IMR-90 (cell line): ENCODE measurements at regions not wholly inside any gene's neighbourhood (a gene's known extent, or its start where the extent isn't known, plus 50 kb on each side); places are given as distances from the start of the nearest gene placed in this dataset.
A peak's percentile ranks its signal among the peaks of the same experiment; 100 is the strongest.

Experiments
- ATAC-seq: fragments of 200-7000 bp; cut with Tn5 transposase; 2 replicates; pipeline ENCODE4 v1.9.1; 2020; ENCODE audit warnings: low read depth, mild to moderate bottlenecking, moderate library complexity
- BruUV-seq: library from RNA; stranded (reverse); fragments of 400-500 nt; replicated peaks from 2 replicates; lab custom pipeline; 2021; lab: Mats Ljungman, UMichigan
- CTCF ChIA-PET: fragments of 300-600 bp; formaldehyde crosslinking; extraction: SDS; loops from one replicate; lab custom pipeline; 2021; ENCODE audit warnings: antibody characterized with exemption; lab: Yijun Ruan, JAX
- POLR2A ChIA-PET: fragments of 300-600 bp; sonication (Branson Sonifier 250); formaldehyde crosslinking; loops from one replicate; lab custom pipeline; 2022; ENCODE audit warnings: antibody characterized with exemption; ENCODE audit not compliant: unreplicated experiment; lab: Charles Lee
- DNase-seq: peaks from one replicate; pipeline ENCODE4 v3.0.0; 2013
- H2AFZ ChIP-seq: replicated peaks from 2 replicates; pipeline ENCODE3; 2013; ENCODE audit warnings: low read length, mild to moderate bottlenecking; ENCODE audit not compliant: poor library complexity
- H2AK5ac ChIP-seq: 2 replicates; pipeline ENCODE4 v1.6.1; 2013; ENCODE audit warnings: low read depth, low read length, inconsistent platforms
- H2AK9ac ChIP-seq: replicated peaks from 2 replicates; pipeline ENCODE3; 2013; ENCODE audit warnings: mild to moderate bottlenecking, low read depth, low read length, moderate library complexity; ENCODE audit not compliant: poor library complexity
- H2BK120ac ChIP-seq: 2 replicates; pipeline ENCODE4 v1.6.1; 2013; ENCODE audit warnings: low read depth, low read length, inconsistent platforms
- H2BK15ac ChIP-seq: 3 replicates; pipeline ENCODE4 v1.6.1; 2013; ENCODE audit warnings: low read depth, low read length, inconsistent platforms
- H2BK20ac ChIP-seq: 2 replicates; pipeline ENCODE4 v1.6.1; 2013; ENCODE audit warnings: low read depth, mild to moderate bottlenecking, inconsistent platforms, low read length, moderate library complexity
- H2BK5ac ChIP-seq: 2 replicates; pipeline ENCODE4 v1.6.1; 2013; ENCODE audit warnings: mild to moderate bottlenecking, low read depth, low read length, inconsistent platforms; ENCODE audit not compliant: poor library complexity, severe bottlenecking
- H3K14ac ChIP-seq: replicated peaks from 2 replicates; pipeline ENCODE4 v1.6.1; 2013; ENCODE audit warnings: low read depth, low read length, inconsistent platforms
- H3K18ac ChIP-seq: 2 replicates; pipeline ENCODE4 v1.6.1; 2013; ENCODE audit warnings: low read depth, low read length, control low read depth
- H3K23ac ChIP-seq: 2 replicates; pipeline ENCODE4 v1.6.1; 2013; ENCODE audit warnings: low read depth, low read length, inconsistent platforms
- H3K27ac ChIP-seq: 2 replicates; pipeline ENCODE4 v1.5.1; 2013; ENCODE audit warnings: mild to moderate bottlenecking, control low read depth, low read length; ENCODE audit not compliant: insufficient read depth
- H3K27me3 ChIP-seq: 2 replicates; pipeline ENCODE4 v1.6.1; 2013; ENCODE audit warnings: low read length; ENCODE audit not compliant: control insufficient read depth, insufficient read depth
- H3K36me3 ChIP-seq: 2 replicates; pipeline ENCODE4 v1.6.1; 2013; ENCODE audit warnings: low read length, mixed read lengths; ENCODE audit not compliant: control insufficient read depth, insufficient read depth
- H3K4ac ChIP-seq: 2 replicates; pipeline ENCODE4 v1.6.1; 2013; ENCODE audit warnings: low read depth, low read length, inconsistent platforms
- H3K4me1 ChIP-seq: 2 replicates; pipeline ENCODE4 v1.6.1; 2013; ENCODE audit warnings: low read length, mixed read lengths; ENCODE audit not compliant: control insufficient read depth, insufficient read depth
- H3K4me2 ChIP-seq: 2 replicates; pipeline ENCODE4 v1.6.1; 2013; ENCODE audit warnings: low read depth, mild to moderate bottlenecking, control low read depth, low read length, moderate library complexity
- H3K4me3 ChIP-seq: 2 replicates; pipeline ENCODE4 v1.5.1; 2013; ENCODE audit warnings: low read depth, mild to moderate bottlenecking, control low read depth, low read length, moderate library complexity; ENCODE audit not compliant: insufficient read depth
- H3K56ac ChIP-seq: 2 replicates; pipeline ENCODE4 v1.6.1; 2013; ENCODE audit warnings: low read length, inconsistent platforms; ENCODE audit not compliant: insufficient read depth; ENCODE audit errors: extremely low read depth
- H3K79me1 ChIP-seq, 2 experiments: 2 replicates each; pipeline ENCODE4 v1.6.1; 2013; ENCODE audit warnings: low read length in 2 of 2, inconsistent platforms in 1 of 2, low read depth in 1 of 2
- H3K9ac ChIP-seq: 2 replicates; pipeline ENCODE4 v1.6.1; 2013; ENCODE audit warnings: low read depth, low read length, control low read depth
- H3K9me1 ChIP-seq: 2 replicates; pipeline ENCODE4 v1.6.1; 2013; ENCODE audit warnings: low read length, inconsistent platforms; ENCODE audit not compliant: insufficient read depth
- H3K9me3 ChIP-seq: 2 replicates; pipeline ENCODE4 v1.6.1; 2013; ENCODE audit warnings: low read length; ENCODE audit not compliant: control insufficient read depth, insufficient read depth
- H4K20me1 ChIP-seq: 2 replicates; pipeline ENCODE4 v1.6.1; 2013; ENCODE audit warnings: low read length, inconsistent platforms; ENCODE audit not compliant: insufficient read depth
- H4K5ac ChIP-seq: 2 replicates; pipeline ENCODE4 v1.6.1; 2013; ENCODE audit warnings: mild to moderate bottlenecking, low read depth, low read length, control low read depth
- H4K8ac ChIP-seq, 2 experiments: 2 replicates each; pipeline ENCODE4 v1.6.1; 2013; ENCODE audit warnings: low read depth in 2 of 2, low read length in 2 of 2, control low read depth in 1 of 2, inconsistent platforms in 1 of 2
- H4K91ac ChIP-seq: 2 replicates; pipeline ENCODE4 v1.6.1; 2013; ENCODE audit warnings: low read depth, low read length, inconsistent platforms; ENCODE audit not compliant: insufficient read depth
- CEBPB ChIP-seq: IDR thresholded peaks from 2 replicates; pipeline ENCODE4 v1.6.1; 2012; ENCODE audit warnings: low read depth, low read length, improper control_type of control experiment
- SMC3 ChIP-seq: fragments of 150-350 bp; IDR thresholded peaks from 2 replicates; pipeline ENCODE4 v1.6.1; 2016; ENCODE audit warnings: low read depth, mild to moderate bottlenecking, antibody characterized with exemption, low read length, moderate library complexity
- WGBS, 2 experiments: methylation state at CpG; one replicate each; pipeline versions ENCODE4 v1.1.5 to v1.1.7; 2013; ENCODE audit warnings: missing lambda C conversion rate in 2 of 2; ENCODE audit not compliant: insufficient read length in 1 of 2; ENCODE audit errors: extremely low coverage in 2 of 2; 5-methylcytosine and 5-hydroxymethylcytosine counted together
- dilution Hi-C: fragments of 300-500 bp; cut with HindIII; formaldehyde crosslinking; loops from one replicate; pipeline ENCODE4 v1.14.3; 2018; ENCODE audit warnings: low sequenced_read_pairs; ENCODE audit not compliant: unreplicated experiment
- in situ Hi-C: fragments of 300-500 bp; cut with MboI; formaldehyde crosslinking; loops from 3 replicates; pipeline ENCODE4 v1.14.3; 2019; ENCODE audit warnings: low sequenced_read_pairs, inconsistent platforms, mixed read lengths
- intact Hi-C: fragments of 100-400 bp; cut with micrococcal nuclease; formaldehyde crosslinking; loops from 2 replicates; pipeline ENCODE4 v1.10.0; 2022

DNA sequence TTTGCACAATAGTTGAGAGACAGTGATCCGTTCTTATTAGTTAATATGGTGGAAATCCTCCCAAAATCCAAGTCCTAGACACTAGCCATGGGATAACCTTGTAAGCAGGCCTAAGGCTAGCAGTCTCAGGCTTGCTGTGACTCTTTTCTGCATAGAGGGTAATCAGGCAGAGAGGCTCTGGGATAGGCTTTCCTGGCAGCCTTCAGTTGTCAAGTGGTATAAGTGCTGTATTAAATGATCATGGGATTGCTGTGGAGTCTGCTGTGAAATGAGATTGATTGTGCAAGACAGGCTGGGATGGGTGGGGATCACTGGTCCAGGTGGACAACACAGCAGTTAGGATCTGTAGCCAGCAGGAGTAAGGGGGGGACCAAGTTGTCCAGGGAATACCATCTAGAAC, 416.4 kb downstream of the TLE4 start:
- no peaks in the 10 kb centered on the region for H3K9me3 ChIP-seq
- no peaks in the 10 kb centered on the region for H3K79me1 ChIP-seq
- no peak overlapping the region for H3K4ac ChIP-seq
- peaks cover 4% of the 10 kb centered on the region for H3K27me3 ChIP-seq
- H3K4me1 ChIP-seq, result no peaks in the 10 kb centered on the region
- H3K14ac ChIP-seq, result no peak overlapping the region
- H3K36me3 ChIP-seq, result no peaks in the 10 kb centered on the region
- H3K23ac ChIP-seq, result no peak overlapping the region
- H2AK9ac ChIP-seq, result no peak overlapping the region
- H4K5ac ChIP-seq, result no peak overlapping the region
- no peak overlapping the region for H2BK120ac ChIP-seq
- H3K27ac ChIP-seq, result no peak overlapping the region
- CTCF ChIA-PET, result no interaction called here
- no peak overlapping the region for H3K56ac ChIP-seq
- H2BK5ac ChIP-seq, result no peak overlapping the region
- DNase-seq (no peak), ATAC-seq (no peak)
- no peak overlapping the region for H3K4me3 ChIP-seq
- no peak overlapping the region for H2AK5ac ChIP-seq
- WGBS, 2 experiments, result no CpG with 5 or more reads among the region's 1 CpG
- intact Hi-C loops (no loop called here), in situ Hi-C loops (no loop called here), dilution Hi-C loops (no loop called here)
- H4K8ac ChIP-seq, result no peak overlapping the region
- H3K18ac ChIP-seq, result no peak overlapping the region
- POLR2A ChIA-PET, result no interaction called here
- no peaks in the 10 kb centered on the region for H4K20me1 ChIP-seq
- TF ChIP-seq SMC3, result no peak
- 0 out of 2 replicates have a peak, but pooled peaks have one; percentile 4 for TF ChIP-seq CEBPB
- H4K91ac ChIP-seq, result no peak overlapping the region
- no peak overlapping the region for H3K9ac ChIP-seq
- no peak overlapping the region for H3K4me2 ChIP-seq
- H3K9me1 ChIP-seq, result no peaks in the 10 kb centered on the region
- no peak overlapping the region for H2BK20ac ChIP-seq
- H2BK15ac ChIP-seq, result no peak overlapping the region
- no peak overlapping the region for H2AFZ ChIP-seq
- BruUV-seq, result no TSS peak
